ENCODE measurements at regions not wholly inside any gene's neighbourhood (a gene's known extent, or its start where the extent isn't known, plus 50 kb on each side); places are given as distances from the start of the nearest gene placed in this dataset.

GRCh38 chr6:170131351-170131750 is 159.5 kb downstream of the DLL1 start:
- TF ChIP-seq CTCF (IDR thresholded peaks at IDR 0.05), result no peak
- intact Hi-C loops (cut with DNase I), result no loop called here
- no peaks in the 10 kb centered on the region for H3K4me1 ChIP-seq
- no peaks in the 10 kb centered on the region for H3K9me3 ChIP-seq
- peak in 1 of 2 donors; percentile 54 for DNase-seq (ENCODE audit: low spot score in 2 of 2)
- no peaks in the 10 kb centered on the region for H3K27me3 ChIP-seq
- no peak overlapping the region for H3K4me3 ChIP-seq
- no peaks in the 10 kb centered on the region for H3K36me3 ChIP-seq
- no peak overlapping the region for H3K27ac ChIP-seq

GRCh38 chr6:170130771-170131241 is 160.1 kb downstream of the DLL1 start:
- DNase-seq (ENCODE audit: low spot score in 2 of 2), result peak in 1 of 2 donors; percentile 39
- Histone ChIP-seq H3K36me3 (no peaks in the 10 kb centered on the region), H3K27me3 (no peaks in the 10 kb centered on the region), H3K4me1 (no peaks in the 10 kb centered on the region), H3K9me3 (no peaks in the 10 kb centered on the region), H3K27ac (no peak overlapping the region), H3K4me3 (no peak overlapping the region)
- no peak for TF ChIP-seq CTCF (IDR thresholded peaks at IDR 0.05)
- intact Hi-C loops (cut with DNase I), result no loop called here

- DNase-seq (ENCODE audit: low spot score in 2 of 2), result peak in 1 of 2 donors; percentile 60
- no peak for TF ChIP-seq CTCF (IDR thresholded peaks at IDR 0.05)
- intact Hi-C loops (cut with DNase I), result no loop called here
These were observed 160.7 kb downstream of the DLL1 start for GRCh38 chr6:170130201-170130621.

GRCh38 chr6:170129691-170130171 is 161.1 kb downstream of the DLL1 start:
- no peaks in the 10 kb centered on the region for H3K4me1 ChIP-seq
- DNase-seq (ENCODE audit: low spot score in 2 of 2), result peak in 1 of 2 donors; percentile 63
- no peak for TF ChIP-seq CTCF (IDR thresholded peaks at IDR 0.05)

More at GRCh38 chr6:170130201-170130621, 160.7 kb downstream of the DLL1 start:
- Histone ChIP-seq H3K9me3 (no peaks in the 10 kb centered on the region), H3K27ac (no peak overlapping the region), H3K36me3 (no peaks in the 10 kb centered on the region), H3K27me3 (no peaks in the 10 kb centered on the region), H3K4me3 (no peak overlapping the region), H3K4me1 (no peaks in the 10 kb centered on the region)

GRCh38 chr6:170128811-170129681 is 161.8 kb downstream of the DLL1 start:
- Histone ChIP-seq H3K4me1 (no peaks in the 10 kb centered on the region), H3K27me3 (peaks cover 4% of the 10 kb centered on the region), H3K9me3 (no peaks in the 10 kb centered on the region), H3K36me3 (no peaks in the 10 kb centered on the region), H3K27ac (no peak overlapping the region), H3K4me3 (no peak overlapping the region)
- no peak for TF ChIP-seq CTCF (IDR thresholded peaks at IDR 0.05)
- intact Hi-C loops (cut with DNase I), result no loop called here
- peak in 1 of 2 donors; percentile 53 for DNase-seq (ENCODE audit: low spot score in 2 of 2)

More at GRCh38 chr6:170129691-170130171, 161.1 kb downstream of the DLL1 start:
- no peak overlapping the region for H3K27ac ChIP-seq
- H3K4me3 ChIP-seq, result no peak overlapping the region
- H3K27me3 ChIP-seq, result no peaks in the 10 kb centered on the region
- H3K36me3 ChIP-seq, result no peaks in the 10 kb centered on the region
- H3K9me3 ChIP-seq, result no peaks in the 10 kb centered on the region
- intact Hi-C loops (cut with DNase I), result no loop called here
